Embryonic facial prominence (tissue), 1 donor: ENCODE measurements at regions not wholly inside any gene's neighbourhood (a gene's known extent, or its start where the extent isn't known, plus 50 kb on each side); places are given as distances from the start of the nearest gene placed in this dataset.
"Not testable (repeated sequence)": the region's sequence is repeated elsewhere in the genome, so short reads cannot be mapped to it uniquely, and the experiment has no call there.

Experiments
- DNase-seq: peaks from one replicate; pipeline ENCODE4 v3.0.0-alpha.2; 2016; ENCODE audit errors: extremely low spot score

DNA sequence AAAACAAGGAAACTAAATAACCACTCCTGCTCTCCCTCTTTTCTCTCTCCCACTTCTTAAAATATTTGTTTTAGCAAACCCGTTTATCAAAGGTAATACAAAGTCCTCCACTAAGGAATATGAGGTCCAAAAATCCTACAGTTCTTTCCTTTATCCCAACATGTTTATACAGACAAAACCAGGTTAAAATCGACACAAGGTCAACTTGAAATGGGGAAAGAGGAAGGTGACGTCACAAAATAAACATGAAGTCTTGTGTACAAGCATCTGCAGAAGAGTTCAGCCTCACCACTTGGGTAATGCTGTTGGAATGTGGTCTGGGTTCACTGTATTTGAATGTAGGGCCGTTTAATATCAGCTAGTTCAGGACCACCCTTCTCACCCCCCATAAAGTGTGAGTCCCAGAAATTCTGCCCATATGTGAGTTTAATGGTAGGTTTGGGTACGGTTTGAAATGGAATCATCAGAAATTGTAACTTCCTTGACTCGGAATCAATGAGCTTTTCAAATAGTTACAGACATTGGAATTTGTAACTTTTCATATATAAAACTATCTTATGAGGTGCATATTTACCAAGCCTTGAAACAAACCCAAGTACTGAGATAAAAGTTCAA lies 120.0 kb upstream of the SLC38A2 start:
- DNase-seq: no peak

DNA sequence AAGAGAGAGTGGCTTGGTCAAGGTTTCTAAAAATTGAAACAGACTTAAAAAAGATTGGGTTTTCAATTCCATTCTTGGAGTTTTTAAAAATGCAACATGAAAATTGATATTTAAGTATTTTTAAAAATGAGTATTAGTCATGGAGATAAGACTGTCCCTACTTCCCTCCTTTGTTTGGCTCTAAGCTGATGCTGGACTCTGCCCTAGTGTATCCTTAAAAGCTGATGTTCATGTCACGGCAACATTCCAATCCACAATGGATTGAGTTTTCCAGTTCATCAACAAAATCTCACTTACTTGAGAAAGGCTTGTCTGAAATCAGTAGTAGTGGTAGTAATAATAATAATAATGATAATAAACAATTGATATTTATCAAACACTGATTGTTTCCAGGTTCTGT lies 119.0 kb upstream of the SLC38A2 start:
- no peak for DNase-seq

DNA sequence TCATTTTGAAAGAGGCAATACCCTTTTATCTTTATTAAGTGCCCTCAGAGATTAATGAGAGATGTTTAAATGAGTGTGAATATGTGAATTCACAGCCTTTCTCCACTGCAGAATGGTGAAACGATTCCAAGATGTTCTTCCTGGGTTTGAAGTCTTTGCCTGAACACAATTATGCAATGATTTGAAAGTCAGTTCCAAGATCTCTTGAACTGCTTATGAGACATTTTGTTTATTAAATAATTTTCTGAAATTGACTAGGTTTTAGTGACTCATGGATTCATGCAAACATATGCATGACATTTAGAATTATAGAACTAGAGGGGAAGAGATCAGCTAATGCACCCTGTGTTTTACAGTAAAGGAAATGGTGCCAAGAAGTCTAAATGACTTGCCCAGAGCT lies 118.1 kb upstream of the SLC38A2 start:
- DNase-seq: no peak

DNA sequence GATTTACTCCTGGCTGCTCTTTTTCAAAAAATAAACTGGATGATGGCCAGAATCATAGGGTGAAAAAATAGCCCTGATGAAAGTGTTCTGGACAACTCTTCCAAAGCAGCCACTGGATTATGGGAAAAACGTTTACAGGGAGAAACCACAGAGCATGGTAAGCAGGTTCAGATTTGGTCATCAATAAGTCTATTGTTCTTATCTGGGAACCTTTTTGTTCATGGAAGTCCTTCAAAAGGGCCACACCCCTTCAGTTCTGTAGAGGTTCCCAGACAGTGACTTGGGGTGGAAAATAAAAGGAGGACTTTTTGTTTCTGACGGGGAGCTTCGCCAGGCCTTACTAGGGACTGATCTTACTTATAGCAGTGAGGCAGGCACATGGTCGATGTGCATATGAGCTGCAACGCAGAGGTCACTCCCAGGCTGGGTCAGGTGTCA lies 117.4 kb upstream of the SLC38A2 start:
- DNase-seq: no peak

DNA sequence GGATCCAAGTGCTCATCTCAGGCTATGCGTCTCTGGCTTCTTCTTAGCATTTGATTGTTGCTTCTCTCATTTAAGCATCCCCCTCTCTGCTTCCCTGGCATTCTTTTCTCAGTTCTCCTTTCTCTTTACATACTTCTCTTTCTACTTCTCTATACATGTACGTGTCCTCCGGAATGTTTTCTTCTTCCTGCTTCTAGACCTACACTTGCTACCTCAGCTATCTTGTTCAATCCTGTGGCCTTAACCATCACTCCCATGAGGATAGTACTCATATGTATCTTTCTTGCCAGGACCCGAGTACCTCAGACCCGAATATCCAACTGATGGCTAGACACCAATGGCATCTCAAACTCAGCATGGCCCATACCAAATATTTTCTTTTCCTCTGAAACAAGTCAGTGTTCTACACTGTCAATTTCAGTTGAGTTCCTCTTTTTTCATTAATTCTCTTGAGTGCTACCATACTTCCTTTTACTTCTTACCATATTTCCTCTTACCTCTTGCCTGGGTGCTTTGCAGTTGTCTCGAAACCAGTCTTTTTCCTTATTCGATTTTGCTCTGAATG lies 115.1 kb upstream of the SLC38A2 start:
- DNase-seq: no peak

DNA sequence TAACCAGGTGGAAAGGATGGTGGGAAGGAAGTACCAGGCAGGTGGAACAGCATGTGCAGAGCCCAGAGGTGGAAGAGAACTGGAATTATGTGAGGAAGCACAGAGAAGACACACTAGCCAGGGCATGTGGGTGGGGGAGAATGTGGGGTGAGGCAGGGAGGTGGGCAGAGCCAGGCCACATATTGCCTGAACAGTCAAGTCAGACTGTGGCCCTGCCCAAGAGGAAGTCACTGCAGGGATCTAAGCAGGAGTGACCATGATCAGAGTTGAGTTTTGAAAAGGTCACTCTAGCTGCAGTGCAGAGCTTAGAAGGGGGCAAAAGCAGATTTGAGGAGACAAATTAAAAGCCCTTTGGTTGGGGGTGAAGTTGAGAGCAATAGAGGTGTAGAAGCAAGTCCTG lies 114.0 kb upstream of the SLC38A2 start:
- DNase-seq: no peak

DNA sequence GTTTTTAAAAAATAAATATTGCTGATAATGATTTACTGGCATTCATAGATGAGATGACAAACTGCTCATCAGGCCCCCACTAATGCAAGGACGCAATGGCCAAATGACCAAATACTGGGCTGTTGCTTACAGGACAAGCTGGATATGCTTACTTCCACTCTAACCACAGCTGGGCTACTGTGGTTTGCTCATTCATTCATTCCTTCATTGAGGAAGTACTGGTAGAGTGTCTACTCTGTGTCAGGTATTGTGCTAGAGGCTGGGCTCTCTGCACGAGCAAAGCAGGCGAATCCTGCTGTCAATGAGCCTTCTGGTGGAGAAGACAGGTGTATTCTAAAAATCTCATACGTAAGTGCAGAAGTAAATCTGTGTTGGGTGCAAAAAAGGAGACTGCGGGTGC lies 113.3 kb upstream of the SLC38A2 start:
- DNase-seq: no peak

DNA sequence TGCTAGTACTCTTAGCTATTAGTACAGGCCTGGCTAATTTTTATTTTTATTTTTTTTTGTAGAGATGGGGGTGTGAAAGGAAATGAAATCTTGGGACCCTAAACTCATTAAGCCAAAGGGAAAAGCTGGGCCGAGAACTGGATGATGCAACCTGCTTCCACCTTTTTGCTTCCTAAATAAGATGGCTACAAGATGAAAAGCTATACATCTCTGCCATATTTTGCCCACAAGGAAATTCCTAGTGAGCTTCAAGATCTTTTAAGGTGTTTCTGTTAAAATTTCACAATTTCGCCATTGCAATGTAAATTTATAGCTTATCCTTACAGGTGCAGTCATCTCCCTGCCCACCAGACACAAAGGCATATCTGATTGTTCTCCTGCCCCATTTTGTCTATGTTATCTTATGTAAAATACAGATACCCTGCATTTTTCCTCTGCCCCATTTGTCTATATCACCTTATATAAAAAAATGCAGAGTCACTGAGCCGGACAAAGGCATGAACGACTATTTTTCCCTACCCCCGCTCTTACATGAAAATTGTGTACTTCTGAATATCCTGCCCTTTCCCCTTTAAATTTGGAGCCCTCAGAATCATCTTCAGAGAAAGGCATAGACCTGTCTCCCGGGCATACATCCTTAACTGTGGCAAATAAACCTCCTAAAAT lies 112.0 kb upstream of the SLC38A2 start:
- DNase-seq: no peak

DNA sequence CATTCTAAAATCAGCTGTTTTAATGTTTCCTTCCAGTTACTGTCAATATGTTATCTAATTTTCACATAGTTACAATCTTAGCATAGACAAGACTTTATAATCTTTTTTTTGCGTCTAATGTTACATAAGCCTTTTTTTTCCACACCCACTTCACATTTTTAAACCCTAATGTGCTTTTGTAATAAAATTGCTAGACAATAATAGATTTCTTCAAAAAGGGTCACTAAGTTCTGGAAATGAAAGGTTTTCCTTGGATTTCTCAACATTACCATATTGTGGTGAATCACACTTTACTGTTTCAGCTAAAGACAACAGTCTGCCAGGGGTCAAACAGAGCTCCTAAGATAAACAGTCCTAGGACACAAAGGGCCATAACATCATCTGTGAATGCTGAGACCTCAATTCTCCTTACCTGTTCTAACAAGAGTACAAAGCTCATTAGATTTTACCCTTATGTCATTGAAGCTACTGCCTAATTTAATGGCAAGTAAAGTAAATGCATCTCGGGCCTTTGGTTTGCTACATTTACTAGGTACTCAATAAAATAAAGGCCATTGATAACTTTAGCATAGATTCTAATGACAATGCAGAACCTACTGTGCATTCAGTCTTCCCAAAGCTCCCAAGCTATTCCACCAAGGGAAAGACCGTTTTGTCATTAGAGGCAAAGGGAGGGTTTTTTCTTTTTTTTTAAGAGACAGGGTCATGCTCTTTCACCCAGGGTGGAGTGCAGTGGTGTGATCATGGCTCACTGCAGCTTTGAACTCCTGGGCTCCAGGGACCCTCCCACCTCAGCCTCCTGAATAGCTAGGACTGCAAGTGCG lies 111.2 kb upstream of the SLC38A2 start:
- no peak for DNase-seq

DNA sequence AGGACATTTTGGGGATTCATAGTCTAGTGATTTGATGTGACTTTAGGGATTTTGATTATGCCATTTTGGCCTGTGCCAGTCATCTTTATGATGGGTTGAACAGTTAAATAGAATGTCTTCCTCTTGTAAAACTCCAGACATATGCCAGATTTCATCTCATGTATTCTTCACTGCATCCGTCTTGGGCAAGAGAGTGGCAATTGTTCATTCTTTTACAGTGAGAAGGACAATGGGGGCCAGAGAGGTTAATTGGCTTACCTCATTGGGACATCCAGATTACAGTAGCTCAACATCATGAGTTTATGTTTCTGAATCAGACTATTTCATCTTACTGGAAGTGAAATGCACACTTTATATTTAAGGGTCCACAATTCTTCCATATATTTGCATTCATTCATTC lies 108.2 kb upstream of the SLC38A2 start:
- DNase-seq: no peak

DNA sequence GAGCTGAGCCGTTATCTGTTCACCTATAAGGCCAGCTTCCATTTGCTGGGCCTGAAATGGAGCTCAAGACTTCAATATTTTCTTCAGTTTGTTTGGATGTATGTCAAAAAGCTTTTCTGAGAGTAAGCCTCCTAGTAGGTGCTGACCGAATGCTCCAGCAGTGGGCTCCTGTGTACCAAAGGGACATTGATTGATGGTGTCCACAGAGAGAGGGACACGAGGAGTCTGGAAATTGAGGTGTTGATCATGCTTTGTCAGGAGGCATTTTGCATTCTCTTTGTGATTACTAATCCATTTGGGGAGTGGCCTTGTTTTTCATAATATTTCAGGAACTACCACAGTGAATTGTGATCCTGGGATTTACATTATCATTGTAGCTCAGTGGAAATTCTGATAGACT lies 107.7 kb upstream of the SLC38A2 start:
- DNase-seq: no peak

DNA sequence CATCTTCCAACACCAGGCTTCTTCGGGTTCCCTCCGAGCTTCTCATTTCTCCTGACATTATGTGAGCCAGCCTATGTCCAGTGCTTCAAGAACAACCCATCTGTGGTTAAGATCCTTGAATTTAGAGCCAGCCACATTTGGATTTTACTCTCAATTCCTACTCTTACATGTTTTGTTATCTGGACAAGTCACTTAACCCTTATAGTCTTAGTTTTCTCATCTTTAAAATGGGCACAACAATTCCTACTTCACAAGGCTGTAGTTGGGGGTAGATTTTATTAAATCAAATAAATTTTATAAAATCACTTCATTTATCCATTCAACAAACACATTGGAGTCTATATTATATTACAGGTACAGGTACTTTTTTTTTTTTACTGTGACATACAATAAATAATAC lies 105.5 kb upstream of the SLC38A2 start:
- no peak for DNase-seq

DNA sequence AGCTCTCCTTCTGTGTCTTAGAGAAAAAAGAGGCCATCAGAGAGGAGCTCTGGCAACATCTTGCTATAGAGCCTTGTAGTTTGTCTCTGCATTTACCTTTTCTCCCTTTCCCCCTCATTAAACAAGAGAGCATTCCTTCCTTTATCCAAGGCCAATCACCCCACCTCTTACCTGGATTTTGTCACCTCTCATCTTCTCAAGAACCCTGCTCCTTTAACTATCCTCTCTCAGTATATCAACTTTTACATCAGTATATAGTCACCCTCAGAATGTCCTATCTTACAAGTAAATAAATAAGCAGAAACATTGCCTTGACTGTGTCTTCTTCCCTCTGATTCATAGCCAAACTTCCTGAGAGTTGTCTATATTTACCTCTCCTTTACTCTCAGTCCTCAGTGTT lies 105.0 kb upstream of the SLC38A2 start:
- DNase-seq: no peak

DNA sequence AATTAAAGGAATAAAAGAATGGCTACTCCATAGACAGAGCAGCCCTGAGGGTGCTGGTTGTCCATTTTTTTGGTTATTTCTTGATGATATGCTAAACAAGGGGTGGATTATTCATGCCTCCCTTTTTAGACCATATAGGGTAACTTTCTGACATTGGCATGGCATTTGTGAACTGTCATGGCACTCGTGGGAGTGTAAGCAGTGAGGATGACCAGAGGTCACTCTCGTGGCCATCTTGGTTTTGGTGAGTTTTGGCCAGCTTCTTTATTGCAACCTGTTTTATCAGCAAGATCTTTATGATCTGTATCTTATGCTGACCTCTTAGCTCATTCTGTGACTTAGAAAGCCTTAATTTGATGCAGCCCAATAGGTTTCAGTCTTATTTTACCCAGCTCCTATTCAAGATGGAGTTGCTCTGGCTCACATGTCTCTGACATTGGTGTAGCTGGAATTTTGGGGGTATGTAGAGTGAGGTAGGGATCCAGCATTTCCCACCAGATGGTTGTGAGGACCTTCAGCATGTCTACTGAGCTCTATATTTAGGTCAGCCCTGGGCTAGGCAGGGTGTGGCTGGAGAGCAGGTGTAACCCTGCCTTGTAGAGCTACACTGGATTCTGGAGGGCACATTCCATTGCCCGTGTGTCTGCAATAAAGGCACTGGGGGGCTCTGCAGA lies 103.5 kb upstream of the SLC38A2 start:
- no peak for DNase-seq

DNA sequence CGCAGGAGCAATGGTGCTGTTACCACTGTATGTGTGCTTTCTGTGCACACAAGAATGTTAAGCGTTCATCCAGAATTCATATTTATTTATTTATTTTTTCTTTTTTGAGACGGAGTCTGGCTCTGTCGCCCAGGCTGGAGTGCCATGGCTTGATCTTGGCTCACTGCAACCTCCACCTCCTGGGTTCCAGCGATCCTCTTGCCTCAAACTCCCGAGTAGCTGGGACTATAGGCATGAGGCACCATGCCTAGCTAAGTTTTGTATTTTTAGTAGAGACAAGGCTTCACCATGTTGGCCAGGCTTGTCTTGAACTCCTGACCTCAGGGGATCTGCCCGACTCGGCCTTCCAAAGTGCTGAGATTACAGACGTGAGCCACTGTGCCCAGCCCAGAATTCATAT lies 101.8 kb upstream of the SLC38A2 start:
- not testable (repeated sequence) for DNase-seq

DNA sequence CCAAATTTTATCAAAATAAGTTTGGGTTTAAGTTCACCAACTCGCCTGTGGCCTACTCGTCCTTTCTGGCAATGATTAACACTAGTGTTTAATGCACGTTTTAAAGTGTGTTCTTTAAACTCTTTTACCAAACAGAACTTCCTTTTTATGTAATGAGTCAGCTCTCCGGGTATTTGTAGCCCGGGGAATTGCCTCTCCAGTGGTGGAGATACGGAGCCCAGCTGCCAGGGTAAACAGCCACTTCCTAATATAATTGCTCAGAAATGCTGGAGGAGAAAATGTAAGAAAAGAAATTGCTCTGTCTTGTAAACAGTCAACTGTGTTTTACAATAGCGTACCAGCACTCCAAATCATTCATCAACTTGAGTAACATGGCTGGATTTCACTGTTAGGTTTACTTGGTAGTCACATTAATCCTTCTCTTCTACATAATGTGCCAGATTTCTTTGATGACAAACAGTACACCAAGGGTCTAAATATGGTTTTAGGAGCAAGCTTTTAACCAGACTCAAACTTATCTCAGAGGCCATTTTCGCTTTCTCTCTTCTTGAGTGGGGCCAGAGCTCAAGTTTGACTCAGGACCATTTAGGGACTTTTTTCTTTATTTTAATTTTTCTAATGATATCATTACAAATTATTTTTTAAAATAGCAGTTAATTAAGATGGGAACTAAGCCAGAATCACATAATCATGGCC lies 101.2 kb upstream of the SLC38A2 start:
- no peak for DNase-seq

DNA sequence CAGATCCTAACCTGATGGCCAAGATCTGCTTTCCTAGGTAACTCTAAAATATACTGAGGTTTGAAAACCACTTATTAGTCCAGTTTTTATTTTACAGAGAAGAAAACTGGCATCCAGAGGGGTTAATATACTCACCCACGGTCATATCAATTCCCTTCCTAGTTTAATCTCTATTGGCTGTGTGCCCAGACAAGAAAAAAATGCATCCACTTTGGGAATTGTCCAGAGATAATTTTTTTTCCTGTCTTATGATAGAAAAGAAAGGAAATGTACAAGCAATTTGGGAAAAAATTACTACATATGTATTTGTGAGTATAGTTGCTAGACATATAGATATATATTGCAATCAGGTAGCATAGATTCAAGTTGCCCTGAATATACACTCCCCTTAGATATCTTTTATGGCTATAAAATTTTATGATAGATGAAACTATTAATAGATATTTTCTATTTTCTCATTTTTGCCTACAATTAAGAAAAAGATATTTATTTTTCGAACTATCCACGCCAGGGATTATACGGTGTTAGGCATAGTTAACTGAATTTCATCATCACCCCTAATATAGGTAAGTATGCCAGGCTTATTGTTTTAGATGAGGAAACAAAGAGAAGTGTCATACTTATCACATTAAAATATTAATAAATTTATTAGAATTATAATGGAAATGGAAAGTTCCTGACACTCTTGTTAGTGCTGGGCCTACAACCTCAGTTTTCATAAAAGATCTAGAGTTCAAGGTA lies 100.5 kb upstream of the SLC38A2 start:
- DNase-seq: no peak

DNA sequence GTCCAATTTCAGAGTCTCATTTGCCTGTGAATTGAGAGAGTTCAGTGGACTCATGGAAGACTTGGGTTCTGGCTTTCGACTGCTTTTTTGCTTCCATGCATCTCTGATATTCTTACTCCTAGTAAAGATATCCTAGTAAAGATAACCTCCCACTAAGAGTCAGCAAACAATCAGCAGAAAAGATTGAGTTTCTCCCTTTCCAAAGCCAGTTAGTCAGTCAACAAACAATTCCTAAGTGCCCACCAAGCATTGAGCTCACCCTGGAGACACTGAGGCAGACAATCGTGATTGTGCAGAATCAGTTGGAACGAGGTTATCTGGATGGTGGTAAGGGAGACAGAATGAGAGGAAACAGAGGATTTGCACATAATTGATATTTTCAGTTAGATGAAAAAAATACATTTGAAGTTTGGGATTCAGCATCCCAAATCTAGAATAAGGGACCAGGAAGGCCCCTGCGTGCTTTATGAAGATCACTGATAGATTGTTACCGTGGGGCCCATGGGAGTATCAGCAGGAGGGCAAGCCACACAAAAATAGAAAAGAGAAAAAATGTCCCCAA lies 99.7 kb upstream of the SLC38A2 start:
- DNase-seq: no peak

DNA sequence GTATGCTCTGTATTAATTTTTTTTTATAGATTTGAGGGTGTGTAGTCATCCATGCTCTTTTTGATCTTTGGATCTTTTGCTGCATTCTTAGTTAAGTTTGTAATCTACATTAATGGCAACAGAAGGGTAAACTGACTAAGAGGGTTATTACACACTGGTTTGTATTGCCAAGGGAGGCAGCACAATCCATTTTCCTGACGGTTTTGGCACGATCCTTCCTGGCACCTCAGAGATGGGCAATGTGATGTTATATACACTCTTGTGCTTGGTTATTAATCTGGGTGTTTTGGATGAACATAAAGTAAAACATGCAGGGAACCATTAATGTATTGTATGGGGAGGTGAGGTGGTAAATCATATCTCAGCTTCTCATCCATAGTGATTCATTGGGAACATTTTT lies 98.8 kb upstream of the SLC38A2 start:
- no peak for DNase-seq

DNA sequence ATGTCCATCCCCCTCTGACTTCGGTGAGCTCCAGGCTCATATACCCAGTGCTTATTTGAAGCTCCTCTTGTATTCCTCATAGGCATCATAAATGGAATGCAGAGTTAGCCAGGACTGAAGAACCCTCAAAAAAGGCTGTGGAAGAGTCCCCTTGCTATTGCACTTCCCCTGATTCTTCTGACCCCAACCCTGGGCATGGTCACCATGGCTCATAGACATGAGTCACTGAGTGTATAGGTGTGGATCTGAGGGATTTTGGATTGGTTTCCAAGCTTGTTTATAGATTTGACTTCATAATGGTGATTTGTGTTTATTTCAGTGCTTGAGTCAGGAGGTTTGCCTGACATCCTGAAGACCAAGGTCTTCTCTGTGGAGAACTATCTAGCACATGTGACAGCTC lies 98.4 kb upstream of the SLC38A2 start:
- DNase-seq: no peak
